GM18909 (cell line): ENCODE measurements at regions not wholly inside any gene's neighbourhood (a gene's known extent, or its start where the extent isn't known, plus 50 kb on each side); places are given as distances from the start of the nearest gene placed in this dataset.
A peak's percentile ranks its signal among the peaks of the same experiment; 100 is the strongest.
"Not testable (repeated sequence)": the region's sequence is repeated elsewhere in the genome, so short reads cannot be mapped to it uniquely, and the experiment has no call there.

Source experiments
- ATAC-seq: cut with Tn5 transposase; IDR thresholded peaks from one replicate; pipeline ENCODE4 v1.9.1; 2021; ENCODE audit warnings: mild to moderate bottlenecking; ENCODE audit not compliant: unreplicated experiment, poor library complexity

GRCh38 chr1:157411064-157411463 lies 141.3 kb downstream of the FCRL5 start:
- no peak for ATAC-seq

GRCh38 chr1:157410457-157410856 lies 141.9 kb downstream of the FCRL5 start:
- ATAC-seq = no peak

GRCh38 chr1:157409927-157410326 lies 142.4 kb downstream of the FCRL5 start:
- no peak for ATAC-seq

- no peak for ATAC-seq
These were observed 144.3 kb downstream of the FCRL5 start for GRCh38 chr1:157407917-157408525.

GRCh38 chr1:157407367-157407766 lies 144.9 kb downstream of the FCRL5 start:
- no peak for ATAC-seq

- no peak for ATAC-seq
These were observed 146.7 kb downstream of the FCRL5 start for GRCh38 chr1:157405662-157406061.

- ATAC-seq = no peak
These were observed 147.7 kb downstream of the FCRL5 start for GRCh38 chr1:157404614-157405013.

- ATAC-seq = peak; percentile 27
These were observed 148.2 kb downstream of the FCRL5 start for GRCh38 chr1:157404063-157404501.

GRCh38 chr1:157403608-157404007 lies 148.7 kb downstream of the FCRL5 start:
- peak; percentile 22 for ATAC-seq

- peak; percentile 87 for ATAC-seq
These were observed 149.1 kb downstream of the FCRL5 start for GRCh38 chr1:157403203-157403602.

- no peak for ATAC-seq
These were observed 151.5 kb downstream of the FCRL5 start for GRCh38 chr1:157400766-157401165.

- peak; percentile 51 for ATAC-seq
These were observed 152.3 kb downstream of the FCRL5 start for GRCh38 chr1:157399984-157400382.

- peak; percentile 14 for ATAC-seq
These were observed 152.9 kb downstream of the FCRL5 start for GRCh38 chr1:157399343-157399983.

GRCh38 chr1:157390651-157391050 lies 161.7 kb downstream of the FCRL5 start:
- no peak for ATAC-seq

- ATAC-seq = no peak
These were observed 164.3 kb downstream of the FCRL5 start for GRCh38 chr1:157388057-157388456.

GRCh38 chr1:157384258-157384657 lies 168.1 kb downstream of the FCRL5 start:
- ATAC-seq = no peak

GRCh38 chr1:157382351-157382750 lies 170.0 kb downstream of the FCRL5 start:
- ATAC-seq = no peak

GRCh38 chr1:157380523-157380922 lies 171.8 kb downstream of the FCRL5 start:
- ATAC-seq = no peak

GRCh38 chr1:157377280-157377713 lies 175.0 kb downstream of the FCRL5 start:
- not testable (repeated sequence) for ATAC-seq

GRCh38 chr1:157376681-157377080 lies 175.6 kb downstream of the FCRL5 start:
- ATAC-seq = no peak

- ATAC-seq = not testable (repeated sequence)
These were observed 180.0 kb downstream of the FCRL5 start for GRCh38 chr1:157372311-157372710.

- ATAC-seq = no peak
These were observed 180.5 kb downstream of the FCRL5 start for GRCh38 chr1:157371826-157372225.
